ENCODE measurements at regions not wholly inside any gene's neighbourhood (a gene's known extent, or its start where the extent isn't known, plus 50 kb on each side); places are given as distances from the start of the nearest gene placed in this dataset.

GRCh38 chr11:15697437-15698236, 582.9 kb downstream of the INSC start:
- intact Hi-C loops (cut with micrococcal nuclease), result no loop called here
- Mint-ChIP-seq H3K4me3 (ENCODE audit: unreplicated experiment) (no peak overlapping the region), H3K4me1 (ENCODE audit: insufficient read depth, unreplicated experiment) (no peaks in the 10 kb centered on the region), H3K27me3 (ENCODE audit: insufficient read depth, unreplicated experiment) (peaks cover 49% of the 10 kb centered on the region), H3K27ac (ENCODE audit: low read depth, unreplicated experiment) (no peak overlapping the region), H3K9me3 (ENCODE audit: unreplicated experiment) (no peaks in the 10 kb centered on the region), H3K36me3 (ENCODE audit: insufficient read depth, unreplicated experiment) (no peaks in the 10 kb centered on the region)
- ChIA-PET CTCF (interaction anchor here (0.7 kb wide), 1 partner anchor 42 kb away, joined by 3 read pairs; no protein-coding TSS in a partner anchor), POLR2A (no interaction called here)
- no peak for TF ChIP-seq CTCF (IDR thresholded peaks at IDR 0.05; ENCODE audit: unreplicated experiment)
- DNase-seq (ENCODE audit: unreplicated experiment), result no peak
- no TSS peak for BruUV-seq (replicated peaks)

- POLR2A ChIA-PET, result no interaction called here
- Mint-ChIP-seq H3K4me3 (ENCODE audit: unreplicated experiment) (no peak overlapping the region), H3K36me3 (ENCODE audit: insufficient read depth, unreplicated experiment) (no peaks in the 10 kb centered on the region), H3K27me3 (ENCODE audit: insufficient read depth, unreplicated experiment) (peaks cover 62% of the 10 kb centered on the region), H3K4me1 (ENCODE audit: insufficient read depth, unreplicated experiment) (no peaks in the 10 kb centered on the region), H3K27ac (ENCODE audit: low read depth, unreplicated experiment) (no peak overlapping the region), H3K9me3 (ENCODE audit: unreplicated experiment) (no peaks in the 10 kb centered on the region)
- BruUV-seq (replicated peaks), result no TSS peak
- CTCF ChIA-PET, result no interaction called here
- intact Hi-C loops (cut with micrococcal nuclease), result no loop called here
- TF ChIP-seq CTCF (IDR thresholded peaks at IDR 0.05; ENCODE audit: unreplicated experiment), result no peak
- no peak for DNase-seq (ENCODE audit: unreplicated experiment)
Observed at GRCh38 chr11:15698855-15699254, 584.1 kb downstream of the INSC start.

GRCh38 chr11:15699978-15700377, 585.3 kb downstream of the INSC start:
- BruUV-seq (replicated peaks), result no TSS peak
- ChIA-PET CTCF (no interaction called here), POLR2A (no interaction called here)
- H3K9me3 Mint-ChIP-seq (ENCODE audit: unreplicated experiment), result no peaks in the 10 kb centered on the region
- TF ChIP-seq CTCF (IDR thresholded peaks at IDR 0.05; ENCODE audit: unreplicated experiment), result no peak
- DNase-seq (ENCODE audit: unreplicated experiment), result no peak
- intact Hi-C loops (cut with micrococcal nuclease), result no loop called here
- no peak overlapping the region for H3K4me3 Mint-ChIP-seq (ENCODE audit: unreplicated experiment)
- peaks cover 70% of the 10 kb centered on the region for H3K27me3 Mint-ChIP-seq (ENCODE audit: insufficient read depth, unreplicated experiment)
- H3K27ac Mint-ChIP-seq (ENCODE audit: low read depth, unreplicated experiment), result no peak overlapping the region
- no peaks in the 10 kb centered on the region for H3K4me1 Mint-ChIP-seq (ENCODE audit: insufficient read depth, unreplicated experiment)
- H3K36me3 Mint-ChIP-seq (ENCODE audit: insufficient read depth, unreplicated experiment), result no peaks in the 10 kb centered on the region

- Mint-ChIP-seq H3K27ac (ENCODE audit: low read depth, unreplicated experiment) (no peak overlapping the region), H3K4me1 (ENCODE audit: insufficient read depth, unreplicated experiment) (no peaks in the 10 kb centered on the region), H3K27me3 (ENCODE audit: insufficient read depth, unreplicated experiment) (peaks cover 70% of the 10 kb centered on the region), H3K4me3 (ENCODE audit: unreplicated experiment) (no peak overlapping the region), H3K9me3 (ENCODE audit: unreplicated experiment) (no peaks in the 10 kb centered on the region), H3K36me3 (ENCODE audit: insufficient read depth, unreplicated experiment) (peaks cover 2% of the 10 kb centered on the region)
- CTCF ChIA-PET, result no interaction called here
- BruUV-seq (replicated peaks), result no TSS peak
- POLR2A ChIA-PET, result no interaction called here
- DNase-seq (ENCODE audit: unreplicated experiment), result no peak
- intact Hi-C loops (cut with micrococcal nuclease), result no loop called here
- no peak for TF ChIP-seq CTCF (IDR thresholded peaks at IDR 0.05; ENCODE audit: unreplicated experiment)
Observed at GRCh38 chr11:15700456-15700855, 585.7 kb downstream of the INSC start.
